Mucosa of descending colon (tissue), 3 donors: ENCODE measurements at regions not wholly inside any gene's neighbourhood (a gene's known extent, or its start where the extent isn't known, plus 50 kb on each side); places are given as distances from the start of the nearest gene placed in this dataset.
A peak's percentile ranks its signal among the peaks of the same experiment; 100 is the strongest.

Experiments
- ATAC-seq: fragments of 200-7000 bp; cut with Tn5 transposase; one replicate; pipeline ENCODE4 v1.9.1; 2020; ENCODE audit warnings: mild to moderate bottlenecking, moderate library complexity
- DNase-seq, 3 donors: peaks; one replicate each; pipeline ENCODE4 v3.0.0-alpha.2; 2020
- H3K36me3 ChIP-seq: fragments of 200-600 bp; one replicate; pipeline ENCODE4 v1.8.0; 2021; ENCODE audit warnings: low read depth, mild to moderate bottlenecking
- H3K4me1 ChIP-seq: fragments of 200-600 bp; one replicate; pipeline ENCODE4 v1.8.0; 2021; ENCODE audit warnings: low read depth, mild to moderate bottlenecking
- H3K4me3 ChIP-seq: fragments of 200-600 bp; one replicate; pipeline ENCODE4 v1.8.0; 2021; ENCODE audit warnings: mild to moderate bottlenecking
- H3K9me3 ChIP-seq: fragments of 200-600 bp; one replicate; pipeline ENCODE4 v1.8.0; 2021; ENCODE audit warnings: mild to moderate bottlenecking
- CTCF ChIP-seq: fragments of 200-600 bp; IDR thresholded peaks from one replicate; pipeline ENCODE4 v1.8.0; 2022; ENCODE audit warnings: antibody characterized with exemption, mild to moderate bottlenecking
- intact Hi-C, 2 donors: fragments of 100-400 bp; cut with DNase I in 1 of 2; cut with micrococcal nuclease in 1 of 2; formaldehyde crosslinking; loops; one replicate each; pipeline versions ENCODE4 v1.11.0 to v1.11.1; 2022; cut with DNase I, micrococcal nuclease
- donor health status: DM: no; HTN: no; CAD: no; lungs with moderate emphysema.
- donor health status: DM: no; HTN: no; CAD: no.
- donor health status: DM: no; HTN: yes; CAD: no.

DNA sequence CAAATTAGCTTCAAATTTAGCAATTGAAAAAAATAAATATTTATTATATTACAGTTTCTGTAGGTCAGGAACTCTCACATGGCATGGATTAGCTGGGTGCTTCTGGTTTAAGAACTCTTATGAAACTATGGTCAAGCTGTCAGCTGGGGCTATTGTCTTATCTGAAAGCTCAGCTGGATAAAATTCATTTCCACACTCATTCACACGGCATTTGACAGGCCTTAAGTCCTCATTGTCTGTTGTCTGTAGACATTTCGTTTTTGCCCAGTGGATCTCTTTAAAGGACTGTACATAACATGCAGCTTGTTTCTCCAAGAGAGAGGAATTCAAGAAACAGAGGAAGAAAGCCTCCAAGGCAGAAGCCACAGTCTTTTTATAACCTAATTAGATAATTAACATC lies 1556.8 kb upstream of the SLC39A10 start:
- Histone ChIP-seq H3K36me3 (no peaks in the 10 kb centered on the region), H3K4me3 (no peak overlapping the region), H3K9me3 (no peaks in the 10 kb centered on the region), H3K4me1 (no peaks in the 10 kb centered on the region)
- DNase-seq (no peak), ATAC-seq (no peak)
- TF ChIP-seq CTCF: no peak
- intact Hi-C loops: no loop called here

DNA sequence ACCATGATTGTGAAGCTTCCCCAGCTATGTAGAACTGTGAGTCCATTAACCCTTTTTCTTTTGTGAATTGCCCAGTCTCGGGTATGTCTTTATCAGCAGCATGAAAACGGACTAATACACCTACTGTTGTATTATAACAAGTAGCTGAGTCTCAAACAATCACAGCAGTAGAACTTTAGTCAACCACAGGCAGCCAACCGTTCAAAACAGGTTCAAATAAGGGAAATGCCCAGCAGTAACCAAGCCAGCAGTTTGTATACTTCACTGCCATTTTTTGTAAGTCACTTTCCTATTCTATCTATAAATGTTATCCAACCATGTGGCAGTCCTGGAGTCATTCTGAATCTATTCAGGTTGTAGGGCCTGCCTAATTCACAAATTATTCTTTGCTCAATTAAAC lies 1560.6 kb upstream of the SLC39A10 start:
- ATAC-seq (no peak), DNase-seq (no peak)
- Histone ChIP-seq H3K4me1 (no peaks in the 10 kb centered on the region), H3K36me3 (no peaks in the 10 kb centered on the region), H3K4me3 (no peak overlapping the region), H3K9me3 (no peaks in the 10 kb centered on the region)
- intact Hi-C loops: no loop called here
- no peak for TF ChIP-seq CTCF

- H3K9me3 ChIP-seq: no peaks in the 10 kb centered on the region
- ATAC-seq: no peak
- no peaks in the 10 kb centered on the region for H3K36me3 ChIP-seq
- no peak for TF ChIP-seq CTCF
- DNase-seq: no peak
- H3K4me3 ChIP-seq: no peak overlapping the region
- intact Hi-C loops: no loop called here
- no peaks in the 10 kb centered on the region for H3K4me1 ChIP-seq
These were observed 1561.7 kb upstream of the SLC39A10 start for GRCh38 chr2:194095359-194095758.

DNA sequence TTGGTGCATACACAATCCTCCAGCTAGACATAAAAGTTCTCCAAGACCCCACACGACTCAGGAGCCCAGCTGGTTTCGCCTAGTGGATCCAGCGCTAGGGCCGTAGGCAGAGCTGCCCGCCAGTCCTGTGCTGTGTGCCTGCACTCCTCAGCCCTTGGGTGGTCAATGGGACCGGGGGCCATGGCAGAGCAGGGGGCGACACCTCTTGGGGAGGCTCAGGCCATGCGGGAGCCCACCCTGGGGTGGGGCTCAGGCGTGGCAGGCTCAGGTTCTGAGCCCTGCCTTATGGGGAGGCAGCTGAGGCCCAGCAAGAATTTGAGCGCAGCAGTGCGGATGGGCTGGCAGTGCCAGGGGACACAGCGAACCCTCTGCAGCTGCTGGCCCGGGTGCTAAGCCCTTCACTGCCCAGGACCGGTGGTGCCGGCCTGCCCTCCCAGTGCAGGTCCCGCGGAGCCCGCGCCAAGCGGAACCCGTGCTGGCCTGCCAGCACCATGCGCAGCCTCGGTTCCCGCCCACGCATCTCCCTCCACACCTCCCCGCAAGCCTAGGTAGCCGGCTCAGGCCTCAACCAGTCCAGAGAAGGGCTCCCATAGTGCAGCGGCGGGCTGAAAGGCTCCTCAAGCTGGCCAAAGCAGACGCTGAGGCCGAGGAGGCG lies 1566.6 kb upstream of the SLC39A10 start:
- intact Hi-C loops: no loop called here
- ATAC-seq (no peak), DNase-seq (peak in 1 of 3 donors; percentile 45)
- Histone ChIP-seq H3K36me3 (no peaks in the 10 kb centered on the region), H3K4me3 (no peak overlapping the region), H3K4me1 (no peaks in the 10 kb centered on the region), H3K9me3 (no peaks in the 10 kb centered on the region)
- TF ChIP-seq CTCF: no peak

DNA sequence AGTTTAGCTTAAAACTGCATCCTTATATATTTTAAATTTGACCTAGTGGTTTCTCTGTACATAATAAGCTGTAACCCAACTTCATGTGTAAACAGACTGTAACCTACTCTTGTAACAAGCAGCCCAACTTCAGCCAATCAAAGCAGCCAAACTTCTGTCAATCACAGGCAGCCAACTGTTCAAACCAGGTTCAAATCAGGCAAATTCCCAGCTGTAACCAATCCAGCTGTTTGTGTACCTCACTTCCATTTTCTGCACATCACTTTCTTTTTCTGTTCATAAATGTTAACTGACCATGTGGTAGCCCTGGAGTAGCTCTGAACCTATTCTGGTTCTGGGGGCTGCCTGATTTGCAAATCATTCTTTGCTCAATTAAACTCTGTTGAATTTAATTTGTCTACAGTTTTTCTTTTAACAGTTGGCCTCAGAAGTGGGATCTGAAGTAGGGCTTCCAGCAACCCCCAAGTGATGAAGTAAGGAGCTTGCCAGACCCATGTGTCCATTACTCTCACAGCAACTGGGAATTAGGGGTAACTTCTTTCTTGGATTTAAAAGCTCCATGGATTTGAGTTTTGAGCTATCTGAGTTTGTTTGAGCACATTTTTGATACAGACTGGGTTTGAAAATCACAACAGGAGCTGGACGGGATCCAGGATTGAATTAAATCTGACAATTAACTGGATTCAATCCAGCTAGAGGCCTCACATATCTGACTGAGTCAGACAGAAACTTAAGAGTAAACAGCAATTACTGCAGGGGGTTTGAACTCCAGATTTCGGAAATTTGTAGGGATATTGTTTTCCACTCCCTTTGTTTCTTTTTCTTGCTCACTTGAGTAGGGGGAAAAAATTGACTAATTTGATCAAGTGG lies 1569.7 kb upstream of the SLC39A10 start:
- TF ChIP-seq CTCF: no peak
- ATAC-seq: no peak
- Histone ChIP-seq H3K4me1 (no peaks in the 10 kb centered on the region), H3K36me3 (no peaks in the 10 kb centered on the region), H3K4me3 (no peak overlapping the region), H3K9me3 (no peaks in the 10 kb centered on the region)
- DNase-seq: no peak
- intact Hi-C loops: no loop called here
